SK-N-SH treated with all-trans-retinoic acid at 6 μM for 48 hours (cell line): ENCODE measurements at regions not wholly inside any gene's neighbourhood (a gene's known extent, or its start where the extent isn't known, plus 50 kb on each side); places are given as distances from the start of the nearest gene placed in this dataset.

ENCODE experiments used
- ATAC-seq: fragments of 200-7000 bp; cut with Tn5 transposase; 3 replicates; pipeline ENCODE4 v1.9.1; 2020; ENCODE audit warnings: mild to moderate bottlenecking, moderate library complexity
- ARNTL ChIP-seq: fragments of 450-650 bp; formaldehyde crosslinking; IDR thresholded peaks from 2 replicates; pipeline ENCODE4 v1.5.0; 2020; ENCODE audit warnings: low read depth, mild to moderate bottlenecking, moderate library complexity, borderline replicate concordance
- BACH2 ChIP-seq: fragments of 250-450 bp; sonication (Bioruptor Pico); IDR thresholded peaks from 2 replicates; pipeline ENCODE4 v1.9.0; 2021; ENCODE audit warnings: mild to moderate bottlenecking, borderline replicate concordance
- CREB5 ChIP-seq: fragments of 250-450 bp; sonication (Bioruptor Pico); IDR thresholded peaks from 2 replicates; pipeline ENCODE4 v1.5.1; 2020; ENCODE audit warnings: low read depth, mild to moderate bottlenecking, moderate library complexity
- CSDC2 ChIP-seq: fragments of 250-450 bp; sonication (Bioruptor Pico); IDR thresholded peaks from 2 replicates; pipeline ENCODE4 v1.5.0; 2020; ENCODE audit warnings: mild to moderate bottlenecking, moderate library complexity
- CSRNP3 ChIP-seq: fragments of 250-450 bp; sonication (Bioruptor Pico); IDR thresholded peaks from 2 replicates; pipeline ENCODE4 v1.5.1; 2021; ENCODE audit warnings: mild to moderate bottlenecking, moderate library complexity
- GLIS3 ChIP-seq: fragments of 250-450 bp; sonication (Bioruptor Pico); IDR thresholded peaks from 2 replicates; pipeline ENCODE4 v1.5.0; 2020; ENCODE audit warnings: mild to moderate bottlenecking, moderate library complexity
- ISL1 ChIP-seq: fragments of 250-450 bp; sonication (Bioruptor Pico); IDR thresholded peaks from 2 replicates; pipeline ENCODE4 v2.1.2; 2022; ENCODE audit warnings: mild to moderate bottlenecking, moderate library complexity
- PATZ1 ChIP-seq: fragments of 250-450 bp; sonication (Bioruptor Pico); IDR thresholded peaks from 2 replicates; pipeline ENCODE4 v1.8.0; 2020; ENCODE audit warnings: mild to moderate bottlenecking, moderate library complexity, borderline replicate concordance
- POU6F1 ChIP-seq: fragments of 250-450 bp; sonication (Bioruptor Pico); IDR thresholded peaks from 2 replicates; pipeline ENCODE4 v1.8.0; 2021; ENCODE audit warnings: low read depth, mild to moderate bottlenecking, moderate library complexity, borderline replicate concordance
- PPARA ChIP-seq: fragments of 250-450 bp; sonication (Bioruptor Pico); IDR thresholded peaks from 2 replicates; pipeline ENCODE4 v1.5.0; 2020; ENCODE audit warnings: mild to moderate bottlenecking, borderline replicate concordance
- RARB ChIP-seq: fragments of 250-450 bp; sonication (Bioruptor Pico); IDR thresholded peaks from 2 replicates; pipeline ENCODE4 v1.8.0; 2021; ENCODE audit warnings: mild to moderate bottlenecking, moderate library complexity
- SNAI2 ChIP-seq: fragments of 250-450 bp; sonication (Bioruptor Pico); IDR thresholded peaks from 2 replicates; pipeline ENCODE4 v1.5.0; 2020; ENCODE audit warnings: mild to moderate bottlenecking, moderate library complexity
- TCF4 ChIP-seq: fragments of 250-450 bp; sonication (Bioruptor Pico); IDR thresholded peaks from 2 replicates; pipeline ENCODE4 v1.8.0; 2021; ENCODE audit warnings: mild to moderate bottlenecking, moderate library complexity, borderline replicate concordance
- TSHZ2 ChIP-seq: fragments of 250-450 bp; sonication (Bioruptor Pico); IDR thresholded peaks from 2 replicates; pipeline ENCODE4 v1.5.0; 2020; ENCODE audit warnings: mild to moderate bottlenecking, moderate library complexity
- ZC3H10 ChIP-seq: fragments of 250-450 bp; sonication (Bioruptor Pico); IDR thresholded peaks from 2 replicates; pipeline ENCODE4 v1.5.1; 2021; ENCODE audit warnings: mild to moderate bottlenecking, moderate library complexity
- ZFP3 ChIP-seq: fragments of 250-450 bp; sonication (Bioruptor Pico); IDR thresholded peaks from 2 replicates; pipeline ENCODE4 v1.5.0; 2020; ENCODE audit warnings: mild to moderate bottlenecking, moderate library complexity
- ZFP30 ChIP-seq: fragments of 450-650 bp; formaldehyde crosslinking; IDR thresholded peaks from 2 replicates; pipeline ENCODE4 v1.5.0; 2022; ENCODE audit warnings: mild to moderate bottlenecking, moderate library complexity
- ZNF565 ChIP-seq: fragments of 450-650 bp; formaldehyde crosslinking; conservative IDR thresholded peaks from 2 replicates; pipeline ENCODE4 v1.5.0; 2020; ENCODE audit warnings: low read depth, mild to moderate bottlenecking, moderate library complexity
- ZNF8 ChIP-seq: fragments of 450-650 bp; formaldehyde crosslinking; IDR thresholded peaks from 2 replicates; pipeline ENCODE4 v1.5.0; 2020; ENCODE audit warnings: mild to moderate bottlenecking, moderate library complexity

GRCh38 chr7:36048141-36048901 lies 104.7 kb upstream of the EEPD1 start:
- peak; percentile 83 for ATAC-seq
- 0 out of 2 replicates have a peak, but pooled peaks have one; percentile 18 for TF ChIP-seq POU6F1 (CRISPR knock-in tag)
- TF ChIP-seq GLIS3: 0 out of 2 replicates have a peak, but pooled peaks have one; percentile 13
- no peak for TF ChIP-seq ZNF8 (CRISPR knock-in tag)
- peak; percentile 67 for TF ChIP-seq TSHZ2
- 0 out of 2 replicates have a peak, but pooled peaks have one; percentile 44 for TF ChIP-seq CSRNP3 (CRISPR knock-in tag)
- TF ChIP-seq ZC3H10 (CRISPR knock-in tag): no peak
- no peak for TF ChIP-seq ARNTL
- 0 out of 2 replicates have a peak, but pooled peaks have one; percentile 59 for TF ChIP-seq RARB (CRISPR knock-in tag)
- no peak for TF ChIP-seq CSDC2
- 0 out of 2 replicates have a peak, but pooled peaks have one; percentile 4 for TF ChIP-seq ZFP30
- TF ChIP-seq TCF4 (CRISPR knock-in tag): peak; percentile 65
- peak; percentile 45 for TF ChIP-seq SNAI2 (CRISPR knock-in tag)
- TF ChIP-seq ZFP3 (CRISPR knock-in tag): no peak; the same call in 1 of the 2 replicates

- TF ChIP-seq PPARA (CRISPR knock-in tag) (no peak), SNAI2 (CRISPR knock-in tag) (peak; percentile 70; the same call in 1 of the 2 replicates), TSHZ2 (0 out of 2 replicates have a peak, but pooled peaks have one; percentile 11)
- peak; percentile 41 for ATAC-seq
Measured at GRCh38 chr7:36048902-36049240, 104.2 kb upstream of the EEPD1 start.

- TF ChIP-seq PPARA (CRISPR knock-in tag) (no peak), SNAI2 (CRISPR knock-in tag) (no peak), ZFP30 (no peak), CREB5 (CRISPR knock-in tag) (no peak), ZC3H10 (CRISPR knock-in tag) (no peak), ZNF565 (no peak), BACH2 (CRISPR knock-in tag) (no peak), PATZ1 (CRISPR knock-in tag) (no peak), CSRNP3 (CRISPR knock-in tag) (no peak), ISL1 (CRISPR knock-in tag) (no peak)
- TF ChIP-seq, all 23 proteins: peak for 0
- ATAC-seq: no peak
Measured at GRCh38 chr7:36051501-36051900, 101.6 kb upstream of the EEPD1 start.
